ENCODE measurements at regions not wholly inside any gene's neighbourhood (a gene's known extent, or its start where the extent isn't known, plus 50 kb on each side); places are given as distances from the start of the nearest gene placed in this dataset.

- no peak overlapping the region for H3K9ac ChIP-seq (ENCODE audit: insufficient read depth, low read depth, low read length)
- no peaks in the 10 kb centered on the region for H3K4me1 ChIP-seq (ENCODE audit: insufficient read depth, low read length)
- H3K4me2 ChIP-seq (ENCODE audit: low read depth, low read length) = no peak overlapping the region
- intact Hi-C loops (cut with micrococcal nuclease; ENCODE audit: unreplicated experiment) (no loop called here), in situ Hi-C loops (cut with HindIII; ENCODE audit: extremely low pct_ligation_motif_present, low pct_unique_long_range_greater_than_20kb) (no loop called here)
- FAIRE-seq = no peak
- no peak overlapping the region for H3K4me3 ChIP-seq (replicated peaks in 1 of 3; ENCODE audit: insufficient read depth in 1 of 3, low read depth in 2 of 3, low read length in 3 of 3)
- BruUV-seq (replicated peaks) = no TSS peak
- H3K9me3 ChIP-seq (ENCODE audit: low read length) = no peaks in the 10 kb centered on the region
- TF ChIP-seq TRIM24 (CRISPR knock-in tag; IDR thresholded peaks at IDR 0.05) (no peak), KAT7 (CRISPR knock-in tag; IDR thresholded peaks at IDR 0.05; ENCODE audit: borderline replicate concordance) (no peak), TBX3 (IDR thresholded peaks at IDR 0.05; ENCODE audit: borderline replicate concordance) (no peak), NFIB (CRISPR knock-in tag; IDR thresholded peaks at IDR 0.05; ENCODE audit: borderline replicate concordance) (no peak), ZC3H4 (CRISPR knock-in tag; IDR thresholded peaks at IDR 0.05; ENCODE audit: borderline replicate concordance) (no peak), ZNF121 (CRISPR knock-in tag; IDR thresholded peaks at IDR 0.05) (no peak), SP1 (IDR thresholded peaks at IDR 0.05) (no peak), SP1 (CRISPR knock-in tag; IDR thresholded peaks at IDR 0.05) (no peak), ZNF800 (CRISPR knock-in tag; IDR thresholded peaks at IDR 0.05) (no peak), ZNF883 (CRISPR knock-in tag; IDR thresholded peaks at IDR 0.05; ENCODE audit: not compliant biosample characterization) (no peak), HDAC1 (CRISPR knock-in tag; IDR thresholded peaks at IDR 0.05) (no peak), HMG20A (CRISPR knock-in tag; IDR thresholded peaks at IDR 0.05; ENCODE audit: borderline replicate concordance) (no peak)
- H3K36me3 ChIP-seq (replicated peaks in 1 of 2; ENCODE audit: control insufficient read depth in 1 of 2, insufficient read depth in 2 of 2, low read length in 2 of 2) = no peaks in the 10 kb centered on the region
- ChIA-PET CTCF (ENCODE audit: low intra/inter-chr PET ratio, low total read pairs) (no interaction called here), POLR2A (no interaction called here)
- WGBS (ENCODE audit: low lambda C conversion rate) = 22% methylated on average over 3 of the region's 3 CpGs
- H3K79me2 ChIP-seq (ENCODE audit: insufficient read depth, low read length) = no peaks in the 10 kb centered on the region
- no peak overlapping the region for H2AFZ ChIP-seq (ENCODE audit: low read length)
- no peaks in the 10 kb centered on the region for H4K20me1 ChIP-seq (ENCODE audit: insufficient read depth, low read length)
- DNase-seq (ENCODE audit: low spot score) = no peak
- H3K27ac ChIP-seq (ENCODE audit: extremely low read length, insufficient read depth, low read length) = no peak overlapping the region
- ATAC-seq = no peak
- H3K27me3 ChIP-seq (ENCODE audit: control insufficient read depth in 1 of 2, insufficient read depth in 2 of 2, low read length in 2 of 2) = peaks cover 0 to 5% of the 10 kb centered on the region in 2 experiments; a peak in 2 of 5 replicates
Measured at GRCh38 chr9:81394881-81395675, 294.3 kb downstream of the TLE1 start.
